HTR-8/SVneo (cell line): ENCODE measurements at regions not wholly inside any gene's neighbourhood (a gene's known extent, or its start where the extent isn't known, plus 50 kb on each side); places are given as distances from the start of the nearest gene placed in this dataset.

Experiments
- DNase-seq: peaks from one replicate; pipeline ENCODE4 v3.0.0; 2011; ENCODE audit warnings: low spot score, mixed read lengths; ENCODE audit not compliant: insufficient read length
- FAIRE-seq: peaks from 2 replicates; lab custom pipeline; 2011; peaks lifted over from hg19 to GRCh38; lab: Jason Lieb, UNC

DNA sequence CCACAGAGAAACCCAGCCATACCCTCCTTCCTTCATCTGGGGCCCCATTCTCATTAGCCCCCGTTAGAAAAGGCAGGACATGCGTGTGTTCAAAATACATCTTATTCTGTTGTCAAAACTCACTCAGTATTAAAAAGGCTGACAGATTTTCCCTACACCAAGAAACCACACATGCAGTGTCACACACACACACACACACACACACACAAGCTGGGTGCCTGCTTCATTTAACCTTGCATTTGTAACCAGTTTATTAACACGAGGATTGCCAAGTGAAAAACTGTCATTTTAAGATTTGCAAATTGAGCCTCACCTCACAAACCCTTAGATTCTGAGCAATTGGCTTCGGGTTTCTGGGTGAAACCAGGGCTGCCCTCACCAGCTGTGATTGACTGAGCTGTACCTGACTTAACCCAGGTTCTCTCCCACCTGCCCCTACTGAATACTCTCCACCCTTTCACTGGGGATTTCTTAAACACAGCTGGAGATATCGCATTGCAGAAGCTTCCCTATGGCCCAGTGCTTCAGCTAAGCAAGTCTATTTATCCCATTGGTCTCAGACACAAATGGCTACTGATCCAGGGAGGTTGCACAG lies 172.7 kb upstream of the ZNF507 start:
- DNase-seq (no peak), FAIRE-seq (no peak)

GRCh38 chr19:32173836-32174235 lies 171.6 kb upstream of the ZNF507 start:
- DNase-seq (no peak), FAIRE-seq (no peak)

DNA sequence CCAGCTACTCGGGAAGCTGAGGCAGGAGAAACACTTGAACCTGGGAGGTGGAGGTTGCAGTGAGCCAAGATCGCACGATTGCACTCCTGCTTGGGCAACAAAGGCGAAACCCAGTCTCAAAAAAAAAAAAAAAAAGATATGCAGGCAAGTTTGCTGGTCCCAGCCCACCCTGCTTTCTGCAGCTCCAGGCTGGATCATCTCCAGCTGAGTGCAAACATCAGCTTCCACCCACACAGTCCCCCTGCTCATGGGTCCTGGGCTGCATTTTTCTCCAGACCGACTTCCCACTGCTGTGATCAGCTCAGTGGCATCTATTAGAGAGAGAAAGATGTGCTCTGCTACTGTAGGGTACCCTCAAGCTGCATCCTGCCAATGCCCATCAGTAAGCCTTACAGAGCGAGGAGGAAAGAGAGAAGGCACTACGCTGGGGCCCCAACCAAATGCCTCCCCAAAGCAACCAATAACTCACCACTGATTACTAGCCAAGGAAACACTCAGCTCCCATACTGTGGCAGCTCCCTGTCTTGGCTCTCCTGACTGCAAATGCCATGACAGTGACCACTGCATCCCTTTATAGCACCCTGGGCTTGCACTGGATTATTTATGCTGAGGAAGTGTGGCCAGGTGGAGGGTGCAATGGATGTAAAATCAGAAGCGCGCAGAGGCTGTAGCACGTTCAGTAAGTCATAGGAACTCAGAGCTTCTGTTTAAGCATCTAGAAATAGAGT lies 170.9 kb upstream of the ZNF507 start:
- no peak for FAIRE-seq
- no peak for DNase-seq

DNA sequence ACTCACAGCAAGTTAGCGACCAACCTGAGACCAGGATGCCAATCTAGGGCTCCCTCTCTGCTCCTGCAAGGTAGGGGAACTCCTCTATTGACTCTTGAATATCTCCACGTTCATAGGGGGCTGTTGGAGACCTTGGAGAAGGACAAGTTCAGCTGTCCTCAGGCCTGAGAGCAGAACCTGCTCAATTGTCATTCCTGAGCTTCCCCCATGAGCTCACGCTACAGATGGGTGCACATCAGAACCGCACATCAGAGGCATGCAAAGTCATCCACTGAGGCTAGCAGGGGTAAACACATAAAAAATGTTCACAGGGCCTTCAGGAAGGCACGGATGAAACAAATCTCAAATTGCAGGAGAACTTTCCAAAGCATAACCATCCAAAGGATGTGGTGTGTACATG lies 168.8 kb upstream of the ZNF507 start:
- DNase-seq (no peak), FAIRE-seq (no peak)

DNA sequence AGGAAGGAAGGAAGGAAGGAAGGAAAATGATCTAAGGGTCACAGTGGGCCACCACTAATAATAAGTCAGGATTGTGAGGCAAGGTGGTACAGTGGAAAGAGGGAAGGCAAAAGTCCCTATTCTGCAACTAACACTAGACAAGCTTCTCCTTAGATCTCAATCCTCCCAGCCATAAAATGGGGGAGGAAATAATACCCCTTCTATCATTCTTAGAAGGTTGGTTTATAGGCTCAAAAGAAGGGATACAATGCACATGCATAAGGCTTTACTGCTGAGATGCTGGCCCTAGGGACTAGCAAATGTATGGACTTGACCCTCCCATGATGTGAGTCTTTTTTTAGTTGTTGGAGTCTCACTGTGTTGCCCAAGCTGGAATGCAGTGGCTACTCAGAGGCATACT lies 167.7 kb upstream of the ZNF507 start:
- no peak for FAIRE-seq
- DNase-seq, result no peak

- no peak for FAIRE-seq
- no peak for DNase-seq
Observed at GRCh38 chr19:32178401-32178800, 167.0 kb upstream of the ZNF507 start.

GRCh38 chr19:32178956-32179355 lies 166.5 kb upstream of the ZNF507 start:
- DNase-seq (no peak), FAIRE-seq (no peak)

DNA sequence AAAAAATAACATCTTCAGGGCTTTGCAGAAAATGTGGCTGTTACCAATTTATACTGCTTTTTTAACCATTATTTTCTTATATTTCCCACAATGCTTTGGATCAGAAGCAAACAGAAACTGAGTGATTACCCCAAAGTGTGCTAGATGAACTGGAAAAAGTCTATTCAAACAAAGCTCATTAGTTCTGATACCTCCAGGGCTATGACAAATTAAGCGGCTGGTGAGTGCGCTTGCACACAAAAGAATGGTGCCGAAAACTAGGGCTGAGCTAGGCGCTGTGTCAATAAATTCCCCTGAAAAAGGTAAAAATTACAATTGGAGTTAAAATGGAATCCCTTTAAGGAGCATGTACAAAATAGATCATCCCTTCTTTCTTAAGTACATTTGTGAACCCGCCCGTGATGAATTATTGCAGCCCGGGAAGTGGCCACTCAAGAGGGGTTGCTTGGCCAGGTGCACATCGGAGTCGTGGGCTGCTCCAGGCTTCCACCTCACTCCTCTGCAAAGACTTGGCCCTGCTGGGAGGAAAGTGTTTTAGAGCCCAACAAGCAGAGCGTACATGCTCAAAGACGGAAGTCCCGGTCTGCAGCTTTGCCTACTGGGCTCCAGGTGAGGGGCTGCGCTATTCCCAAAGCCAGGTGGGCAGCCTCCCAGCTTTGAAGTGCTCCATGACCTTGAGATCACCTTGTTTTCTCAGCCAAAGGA lies 164.0 kb upstream of the ZNF507 start:
- DNase-seq, result no peak
- no peak for FAIRE-seq

DNA sequence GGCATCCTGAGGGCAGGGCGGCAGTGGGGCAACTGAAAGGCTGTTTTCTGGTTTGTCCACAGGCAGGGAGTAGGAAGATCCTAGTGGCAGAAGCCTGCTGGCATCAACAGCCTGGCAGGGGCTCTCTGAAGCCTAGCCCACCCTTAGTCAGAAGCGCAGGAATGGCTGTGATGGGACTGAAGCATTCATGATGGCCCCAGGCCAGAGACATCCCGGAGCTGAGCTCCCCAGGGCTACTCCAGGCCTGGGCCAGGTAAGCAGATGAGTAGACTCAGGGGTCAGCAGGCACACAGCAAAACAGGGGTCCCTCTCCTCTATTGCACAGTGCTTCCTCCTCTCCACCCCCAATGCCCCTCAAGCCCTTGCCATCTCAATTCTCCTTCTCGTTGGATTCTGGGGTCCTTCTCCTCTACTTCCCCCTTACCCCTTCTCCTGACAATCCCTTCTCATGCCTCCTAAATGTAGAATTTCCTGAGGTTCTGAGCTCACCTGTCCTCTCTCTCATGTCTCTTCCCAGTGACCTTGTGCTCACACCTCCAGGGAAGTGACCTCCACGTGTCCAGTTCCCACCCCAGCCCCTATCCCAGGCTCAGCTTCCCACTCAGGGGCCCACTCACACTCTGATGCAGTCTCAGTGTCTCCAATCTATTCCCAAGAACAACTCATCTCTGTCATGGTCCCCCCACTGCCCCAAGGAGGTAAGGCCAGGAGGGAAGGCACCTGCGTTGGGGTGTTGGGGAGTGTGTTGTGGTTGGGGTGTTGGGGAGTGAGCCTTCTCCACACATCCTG lies 158.7 kb upstream of the ZNF507 start:
- FAIRE-seq, result no peak
- DNase-seq, result no peak

DNA sequence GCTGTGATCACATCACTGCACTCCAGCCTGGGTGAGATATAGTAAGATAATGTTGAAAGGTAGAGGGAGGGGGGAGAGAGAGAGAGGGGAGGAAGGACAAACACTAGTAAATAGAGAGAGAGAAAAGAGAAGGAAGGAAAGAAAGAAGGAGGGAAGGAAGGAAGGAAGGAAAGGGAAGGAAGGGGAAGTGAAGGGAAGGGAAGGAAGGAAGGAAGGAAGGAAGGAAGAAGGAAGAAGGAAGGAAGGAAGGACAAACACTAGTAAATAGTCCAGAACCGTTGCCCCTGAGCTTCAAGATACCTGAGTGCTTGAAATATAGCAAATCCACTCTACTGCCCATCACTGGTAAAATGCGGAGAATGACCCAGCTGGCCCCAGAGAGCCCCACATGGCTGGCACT lies 156.5 kb upstream of the ZNF507 start:
- FAIRE-seq (no peak), DNase-seq (no peak)

GRCh38 chr19:32189956-32190706 lies 155.3 kb upstream of the ZNF507 start:
- FAIRE-seq (no peak), DNase-seq (no peak)

- no peak for FAIRE-seq
- DNase-seq, result no peak
Observed at GRCh38 chr19:32191921-32192320, 153.5 kb upstream of the ZNF507 start.

DNA sequence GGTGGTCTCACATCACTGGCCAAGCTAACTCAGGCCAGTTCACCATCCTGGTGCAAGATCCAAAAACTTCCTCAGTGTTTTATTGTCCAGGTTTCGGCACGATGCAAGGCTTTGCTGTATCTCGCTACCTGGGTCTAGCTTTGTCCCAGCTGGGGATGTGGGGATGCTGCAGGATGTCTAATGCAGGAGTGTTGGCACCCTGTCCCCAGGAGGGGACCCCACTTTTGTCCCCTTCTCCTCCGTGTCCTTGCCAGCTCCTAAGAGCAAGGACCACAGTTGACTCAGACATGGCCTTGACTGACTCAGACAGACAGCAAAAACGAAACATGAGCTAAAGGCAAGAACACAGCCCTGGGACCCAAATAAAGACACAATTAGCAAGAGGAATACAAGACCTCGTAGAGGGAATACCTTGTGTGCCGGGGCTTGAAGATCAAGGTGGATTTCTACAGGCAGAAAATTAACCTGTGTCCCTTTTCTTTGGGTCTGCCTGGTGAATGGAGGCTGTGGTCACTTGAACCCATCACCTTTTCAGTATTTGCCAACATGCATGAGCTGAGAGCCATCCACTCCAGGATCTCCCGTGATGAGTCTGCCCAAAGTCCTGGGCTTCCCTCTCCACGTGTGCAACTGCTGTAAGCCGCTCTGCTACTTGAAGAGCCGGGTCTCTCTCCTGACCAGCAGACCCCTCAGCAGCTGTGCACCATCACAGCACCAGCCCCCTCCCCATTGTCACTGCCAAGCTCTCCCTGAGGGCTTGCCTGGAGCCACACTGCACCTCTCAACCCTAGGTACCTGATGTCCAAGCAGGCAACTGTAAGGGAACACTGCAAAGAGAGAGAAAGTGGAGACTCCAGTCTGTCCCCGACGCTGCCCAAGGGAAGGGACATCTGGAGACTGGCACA lies 149.5 kb upstream of the ZNF507 start:
- FAIRE-seq (no peak), DNase-seq (no peak)

DNA sequence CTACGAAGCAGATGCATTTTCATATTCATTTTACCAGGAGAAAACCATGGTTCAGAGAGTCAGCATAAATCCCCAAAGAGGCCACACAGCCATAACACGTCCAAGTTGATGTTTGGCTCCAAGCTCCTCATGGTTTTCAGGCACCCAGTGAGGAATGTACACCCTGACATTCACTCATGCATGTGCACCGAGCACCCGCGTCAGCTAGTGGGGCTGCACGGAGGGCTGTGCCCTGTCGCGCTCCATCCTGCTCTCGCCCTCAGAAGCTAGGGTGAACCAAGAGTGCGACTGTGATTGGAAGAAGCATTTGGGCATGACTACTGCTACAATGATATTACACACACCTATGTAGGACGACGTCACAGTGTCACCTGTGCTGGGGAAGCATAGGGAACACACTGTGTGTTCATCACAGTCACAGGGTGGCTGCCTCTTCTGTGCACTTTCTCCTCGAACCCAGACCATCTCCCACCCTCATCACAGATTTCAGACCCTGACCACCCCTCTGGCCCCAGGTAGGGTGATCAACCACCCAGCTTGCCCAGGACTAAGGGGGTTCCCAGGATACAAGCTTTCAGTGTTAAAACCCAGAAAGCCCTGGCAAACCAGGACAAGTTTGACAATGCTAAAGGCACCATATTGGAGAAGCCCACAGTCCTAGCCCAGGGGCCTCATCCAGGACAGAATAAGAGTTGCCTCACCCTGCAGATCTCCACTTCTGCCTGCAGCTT lies 148.6 kb upstream of the ZNF507 start:
- DNase-seq (no peak), FAIRE-seq (no peak)

- DNase-seq (no peak), FAIRE-seq (no peak)
Observed at GRCh38 chr19:32197896-32198882, 147.2 kb upstream of the ZNF507 start.

DNA sequence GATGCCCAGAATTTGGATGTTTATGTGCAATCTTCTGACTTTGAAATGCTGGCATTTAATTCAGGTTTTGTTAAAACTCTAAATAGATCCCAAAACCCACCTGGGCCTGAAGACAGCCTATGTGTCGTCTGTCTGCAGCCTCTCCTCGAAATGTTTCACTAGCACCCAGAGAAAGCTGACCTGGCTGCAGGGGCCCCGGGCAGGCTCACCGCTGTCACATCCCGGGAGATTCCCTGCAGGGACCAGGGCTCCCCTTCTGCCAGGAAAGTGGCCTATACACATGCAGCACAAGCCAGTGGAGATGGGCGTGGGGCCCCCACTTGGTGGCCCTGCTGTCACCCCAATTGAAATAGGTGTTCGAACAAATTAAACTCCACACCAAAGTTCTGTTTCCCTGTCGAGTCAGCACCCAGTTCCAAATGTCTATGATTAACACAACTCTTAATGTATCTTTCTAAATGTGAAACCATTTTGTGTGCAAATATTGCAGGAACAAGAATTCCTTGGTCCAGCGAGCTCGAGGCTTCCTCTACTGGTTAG lies 145.8 kb upstream of the ZNF507 start:
- no peak for FAIRE-seq

More for the DNA sequence above, 145.8 kb upstream of the ZNF507 start:
- no peak for DNase-seq
